ENCODE measurements at regions not wholly inside any gene's neighbourhood (a gene's known extent, or its start where the extent isn't known, plus 50 kb on each side); places are given as distances from the start of the nearest gene placed in this dataset.

GRCh38 chr4:137263206-137263605, 269.1 kb downstream of the PCDH18 start:
- no peak for DNase-seq (ENCODE audit: low read depth, low spot score)
- ChIA-PET CTCF (no interaction called here), POLR2A (interaction anchor here (0.6 kb wide), 1 partner anchor 230 kb away, joined by 3 read pairs; no protein-coding TSS in a partner anchor)
- no peak overlapping the region for H3K4me3 ChIP-seq (ENCODE audit: low read depth, low read length)
- TF ChIP-seq, protein P1, sequence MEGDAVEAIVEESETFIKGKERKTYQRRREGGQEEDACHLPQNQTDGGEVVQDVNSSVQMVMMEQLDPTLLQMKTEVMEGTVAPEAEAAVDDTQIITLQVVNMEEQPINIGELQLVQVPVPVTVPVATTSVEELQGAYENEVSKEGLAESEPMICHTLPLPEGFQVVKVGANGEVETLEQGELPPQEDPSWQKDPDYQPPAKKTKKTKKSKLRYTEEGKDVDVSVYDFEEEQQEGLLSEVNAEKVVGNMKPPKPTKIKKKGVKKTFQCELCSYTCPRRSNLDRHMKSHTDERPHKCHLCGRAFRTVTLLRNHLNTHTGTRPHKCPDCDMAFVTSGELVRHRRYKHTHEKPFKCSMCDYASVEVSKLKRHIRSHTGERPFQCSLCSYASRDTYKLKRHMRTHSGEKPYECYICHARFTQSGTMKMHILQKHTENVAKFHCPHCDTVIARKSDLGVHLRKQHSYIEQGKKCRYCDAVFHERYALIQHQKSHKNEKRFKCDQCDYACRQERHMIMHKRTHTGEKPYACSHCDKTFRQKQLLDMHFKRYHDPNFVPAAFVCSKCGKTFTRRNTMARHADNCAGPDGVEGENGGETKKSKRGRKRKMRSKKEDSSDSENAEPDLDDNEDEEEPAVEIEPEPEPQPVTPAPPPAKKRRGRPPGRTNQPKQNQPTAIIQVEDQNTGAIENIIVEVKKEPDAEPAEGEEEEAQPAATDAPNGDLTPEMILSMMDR (IDR thresholded peaks at IDR 0.05; ENCODE audit: low read depth, low read length): no peak
- no peaks in the 10 kb centered on the region for H3K9me3 ChIP-seq (ENCODE audit: control insufficient read depth, insufficient read depth, low read length)
- no peaks in the 10 kb centered on the region for H3K27me3 ChIP-seq (ENCODE audit: control insufficient read depth, insufficient read depth, low read length)
- H3K27ac ChIP-seq (ENCODE audit: low read depth, low read length): no peak overlapping the region

DNA sequence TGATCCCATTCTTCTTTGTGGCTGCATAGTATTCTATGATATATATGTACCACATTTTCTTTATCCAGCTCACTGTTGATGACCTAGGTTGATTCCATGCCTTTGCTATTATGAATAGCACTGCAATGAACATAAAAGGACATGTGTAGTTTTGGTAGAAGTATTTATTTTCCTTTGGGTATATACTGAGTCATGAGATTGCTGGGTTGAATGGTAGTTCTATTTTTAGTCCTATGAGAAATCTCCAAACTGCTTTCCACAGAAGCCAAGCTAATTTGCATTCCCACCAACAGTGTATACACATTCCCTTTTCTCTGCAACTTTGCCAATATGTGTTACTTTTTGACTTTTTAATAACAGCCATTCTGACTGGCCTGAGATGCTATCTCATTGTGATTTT, 278.3 kb downstream of the PCDH18 start:
- Histone ChIP-seq H3K27me3 (ENCODE audit: control insufficient read depth, insufficient read depth, low read length) (no peaks in the 10 kb centered on the region), H3K4me3 (ENCODE audit: low read depth, low read length) (no peak overlapping the region), H3K9me3 (ENCODE audit: control insufficient read depth, insufficient read depth, low read length) (no peaks in the 10 kb centered on the region), H3K27ac (ENCODE audit: low read depth, low read length) (no peak overlapping the region)
- CTCF ChIA-PET: no interaction called here
- TF ChIP-seq, protein P1 (IDR thresholded peaks at IDR 0.05; ENCODE audit: low read depth, low read length): no peak
- peak; percentile 30 for DNase-seq (ENCODE audit: low read depth, low spot score)
- POLR2A ChIA-PET: no interaction called here

DNA sequence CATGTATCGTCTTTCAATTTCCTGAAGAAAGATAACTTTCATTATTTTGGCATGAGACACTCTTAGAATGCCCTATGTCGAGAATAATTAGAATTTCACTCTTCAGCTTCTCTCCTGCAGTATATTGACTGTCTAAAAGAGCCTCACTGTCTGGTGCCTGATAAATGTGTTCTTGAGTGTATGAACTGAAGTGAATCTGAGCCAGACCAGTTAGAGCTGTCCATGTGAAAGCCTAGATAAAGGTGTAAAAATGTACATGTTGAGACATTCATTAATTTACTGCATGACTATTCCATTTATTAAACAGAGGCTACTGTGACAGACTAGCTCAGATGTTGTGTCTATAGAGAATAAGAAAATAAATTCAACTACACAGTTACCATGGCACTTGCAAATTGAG, 283.2 kb downstream of the PCDH18 start:
- ChIA-PET POLR2A (no interaction called here), CTCF (no interaction called here)
- Histone ChIP-seq H3K4me3 (ENCODE audit: low read depth, low read length) (no peak overlapping the region), H3K27ac (ENCODE audit: low read depth, low read length) (no peak overlapping the region), H3K27me3 (ENCODE audit: control insufficient read depth, insufficient read depth, low read length) (no peaks in the 10 kb centered on the region), H3K9me3 (ENCODE audit: control insufficient read depth, insufficient read depth, low read length) (no peaks in the 10 kb centered on the region)
- DNase-seq (ENCODE audit: low read depth, low spot score): no peak
- TF ChIP-seq, protein P1 (IDR thresholded peaks at IDR 0.05; ENCODE audit: low read depth, low read length): no peak

DNA sequence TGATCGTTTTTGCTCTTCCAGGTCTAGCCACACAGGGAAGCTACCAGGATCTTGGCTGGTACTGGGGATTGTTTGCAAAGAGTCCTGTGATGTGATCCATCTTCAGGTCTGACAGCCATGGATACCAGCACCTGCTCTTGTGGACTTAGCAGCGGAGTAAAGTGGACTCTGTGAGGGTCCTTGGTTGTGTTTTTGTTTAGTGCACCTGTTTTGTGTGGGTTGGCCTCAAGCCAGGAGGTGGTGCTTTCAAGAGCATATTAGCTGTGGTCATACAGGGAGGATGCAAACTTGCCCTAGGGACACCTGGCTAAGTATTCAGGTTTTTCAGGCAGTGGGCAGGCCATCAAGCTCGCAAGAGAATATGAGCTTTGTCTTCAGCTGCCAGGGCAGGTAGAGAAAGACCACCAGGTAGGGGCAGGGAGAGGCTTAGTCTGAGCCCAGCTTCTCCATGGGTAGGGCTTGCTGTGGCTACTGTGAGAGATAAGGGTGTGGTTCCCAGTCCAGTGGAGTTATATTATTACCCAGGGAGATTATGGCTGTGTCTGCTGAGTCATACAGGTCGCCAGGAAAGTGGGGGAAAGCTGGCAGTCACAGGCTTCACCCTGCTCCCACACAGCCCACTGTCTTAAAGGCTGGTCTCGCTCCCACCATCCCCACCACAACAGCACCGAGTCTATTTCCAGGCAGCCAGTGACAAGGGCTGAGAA, 293.7 kb downstream of the PCDH18 start:
- ChIA-PET CTCF (no interaction called here), POLR2A (no interaction called here)
- H3K9me3 ChIP-seq (ENCODE audit: control insufficient read depth, insufficient read depth, low read length): no peaks in the 10 kb centered on the region
- H3K27me3 ChIP-seq (ENCODE audit: control insufficient read depth, insufficient read depth, low read length): no peaks in the 10 kb centered on the region
- H3K27ac ChIP-seq (ENCODE audit: low read depth, low read length): no peak overlapping the region
- H3K4me3 ChIP-seq (ENCODE audit: low read depth, low read length): no peak overlapping the region
- TF ChIP-seq, protein P1 (IDR thresholded peaks at IDR 0.05; ENCODE audit: low read depth, low read length): no peak
- no peak for DNase-seq (ENCODE audit: low read depth, low spot score)

DNA sequence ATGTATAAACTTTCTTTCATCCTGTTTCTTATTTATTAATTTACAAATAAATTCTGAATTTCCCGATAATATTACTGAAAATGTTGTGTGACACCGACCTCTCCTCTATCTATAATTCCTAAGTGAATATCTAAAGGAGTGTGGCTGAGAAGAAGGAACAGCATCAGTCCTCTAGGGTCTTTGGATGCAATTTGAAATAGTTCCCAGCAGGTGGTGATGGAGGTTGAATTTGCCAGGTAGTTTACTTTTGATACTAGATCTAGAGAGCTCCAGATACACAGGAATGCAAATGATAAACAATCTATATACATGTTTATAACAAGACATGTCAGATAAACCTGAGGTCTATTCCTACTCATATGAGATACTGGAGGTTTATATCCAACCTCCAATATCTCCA, 305.4 kb downstream of the PCDH18 start:
- ChIA-PET CTCF (interaction anchor here (0.6 kb wide), 1 partner anchor 466 kb away, joined by 3 read pairs; no protein-coding TSS in a partner anchor), POLR2A (interaction anchor here (0.7 kb wide), 1 partner anchor 437 kb away, joined by 4 read pairs; no protein-coding TSS in a partner anchor)
- no peak for DNase-seq (ENCODE audit: low read depth, low spot score)

More for the DNA sequence above, 305.4 kb downstream of the PCDH18 start:
- Histone ChIP-seq H3K27ac (ENCODE audit: low read depth, low read length) (no peak overlapping the region), H3K4me3 (ENCODE audit: low read depth, low read length) (no peak overlapping the region), H3K27me3 (ENCODE audit: control insufficient read depth, insufficient read depth, low read length) (no peaks in the 10 kb centered on the region), H3K9me3 (ENCODE audit: control insufficient read depth, insufficient read depth, low read length) (no peaks in the 10 kb centered on the region; the same call in 1 of the 2 replicates)
- TF ChIP-seq, protein P1 (IDR thresholded peaks at IDR 0.05; ENCODE audit: low read depth, low read length): peak; percentile 47
